Medulla oblongata (tissue), 1 donor: ENCODE measurements at regions not wholly inside any gene's neighbourhood (a gene's known extent, or its start where the extent isn't known, plus 50 kb on each side); places are given as distances from the start of the nearest gene placed in this dataset.
A peak's percentile ranks its signal among the peaks of the same experiment; 100 is the strongest.
"Not testable (repeated sequence)": the region's sequence is repeated elsewhere in the genome, so short reads cannot be mapped to it uniquely, and the experiment has no call there.

Experiments
- DNase-seq: peaks from one replicate; pipeline ENCODE4 v3.0.0-alpha.2; 2015; ENCODE audit errors: extremely low spot score

DNA sequence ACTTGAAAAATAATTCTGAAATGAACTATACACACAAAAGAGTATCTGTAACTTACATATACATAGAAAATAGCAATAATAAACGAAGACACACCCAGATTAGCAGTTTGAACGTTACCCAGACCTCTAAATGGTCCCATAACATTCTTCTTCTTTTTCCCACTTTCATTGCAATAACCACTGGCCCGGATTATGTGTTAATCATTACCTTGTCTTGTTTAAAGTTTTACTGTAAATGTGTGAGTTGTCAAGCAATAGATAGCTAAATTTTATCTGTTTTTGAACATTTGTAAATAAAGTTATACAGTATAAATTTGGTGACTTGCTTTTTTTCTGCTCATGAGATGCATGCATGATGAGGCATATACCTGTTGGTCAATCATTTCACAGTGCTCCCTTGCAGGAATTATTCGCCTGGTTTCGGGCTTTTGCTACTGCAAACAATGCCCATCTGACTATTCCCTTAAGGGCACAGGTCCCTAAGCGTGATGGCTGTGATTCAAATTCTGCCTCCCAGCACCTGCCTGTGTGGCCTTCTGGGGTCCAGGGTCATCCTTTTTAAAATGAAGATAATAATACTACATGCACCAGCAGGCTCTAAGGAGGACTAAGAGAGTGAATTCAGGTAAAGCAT is 66.1 kb downstream of the GADD45G start:
- DNase-seq: no peak

DNA sequence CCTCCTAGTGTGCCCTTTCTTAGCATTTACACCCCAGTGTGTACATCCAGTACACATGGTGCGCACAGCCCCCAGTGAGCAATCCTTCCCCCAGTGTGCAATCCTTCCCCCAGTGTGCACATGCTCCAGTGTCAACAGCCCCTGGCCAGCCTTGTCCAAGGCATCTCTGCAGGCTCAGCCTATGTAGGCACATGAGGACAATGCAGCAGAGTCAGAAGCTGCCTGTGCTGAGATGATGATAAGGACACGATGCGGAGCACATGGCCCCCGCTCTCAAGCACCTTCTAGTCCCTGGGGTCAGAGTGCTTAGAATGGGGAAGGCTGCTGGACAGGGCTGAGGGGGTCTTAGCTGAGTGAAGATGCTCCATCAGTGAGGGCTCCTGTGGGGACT is 69.8 kb downstream of the GADD45G start:
- no peak for DNase-seq

DNA sequence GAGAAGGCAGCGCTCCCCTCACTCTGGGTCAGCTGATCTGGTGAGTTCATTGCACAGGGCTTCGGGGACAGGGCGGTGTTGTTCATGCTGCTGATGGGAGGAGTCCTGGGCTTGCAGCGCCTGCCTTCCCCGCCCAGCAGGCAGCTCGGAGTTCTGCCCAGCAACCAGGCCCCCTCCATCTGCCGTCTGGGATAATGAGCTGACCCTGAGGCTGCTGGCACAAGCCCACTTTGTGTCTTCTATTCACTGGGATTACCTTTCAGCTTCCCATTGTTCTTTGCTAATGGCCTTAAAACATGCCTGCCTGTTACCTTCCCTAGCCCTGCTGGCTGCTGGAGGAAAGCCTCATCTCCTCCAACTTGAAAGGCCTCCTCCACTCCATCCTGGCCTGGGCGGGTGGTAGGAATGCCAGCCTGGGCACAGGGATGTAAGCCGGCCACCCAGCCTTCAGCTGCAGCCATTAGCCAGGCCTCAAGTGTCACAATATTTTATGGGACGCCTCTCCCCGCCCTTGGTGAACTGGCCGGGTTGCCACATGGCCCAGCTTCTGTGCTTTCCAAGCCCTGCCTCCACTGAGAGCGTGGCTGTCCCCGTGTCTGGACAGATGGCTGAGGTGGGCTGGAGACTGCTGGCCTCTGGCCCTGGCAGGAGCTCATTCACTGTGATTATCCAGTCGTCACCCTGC is 70.4 kb downstream of the GADD45G start:
- peak; percentile 66 for DNase-seq

DNA sequence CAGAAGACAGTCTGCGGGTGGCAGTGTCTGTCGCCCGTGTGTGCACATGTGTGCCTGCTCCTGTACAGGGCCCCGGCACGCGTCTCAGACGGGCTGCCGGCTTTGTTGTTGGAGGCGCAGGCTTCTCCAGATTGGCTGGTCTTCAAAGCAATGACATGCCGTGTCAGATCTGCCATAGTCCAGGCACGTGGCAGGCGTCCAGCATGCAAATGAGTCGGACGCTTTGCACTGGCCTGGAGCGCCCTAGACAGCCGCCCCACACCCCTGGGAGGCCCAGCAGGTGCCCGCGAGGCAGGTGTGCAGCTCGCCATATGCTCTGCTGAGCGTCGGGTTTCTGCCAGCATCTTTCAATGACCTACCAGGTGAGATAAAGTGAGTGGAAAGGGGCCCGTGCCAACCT is 71.5 kb downstream of the GADD45G start:
- DNase-seq: no peak

DNA sequence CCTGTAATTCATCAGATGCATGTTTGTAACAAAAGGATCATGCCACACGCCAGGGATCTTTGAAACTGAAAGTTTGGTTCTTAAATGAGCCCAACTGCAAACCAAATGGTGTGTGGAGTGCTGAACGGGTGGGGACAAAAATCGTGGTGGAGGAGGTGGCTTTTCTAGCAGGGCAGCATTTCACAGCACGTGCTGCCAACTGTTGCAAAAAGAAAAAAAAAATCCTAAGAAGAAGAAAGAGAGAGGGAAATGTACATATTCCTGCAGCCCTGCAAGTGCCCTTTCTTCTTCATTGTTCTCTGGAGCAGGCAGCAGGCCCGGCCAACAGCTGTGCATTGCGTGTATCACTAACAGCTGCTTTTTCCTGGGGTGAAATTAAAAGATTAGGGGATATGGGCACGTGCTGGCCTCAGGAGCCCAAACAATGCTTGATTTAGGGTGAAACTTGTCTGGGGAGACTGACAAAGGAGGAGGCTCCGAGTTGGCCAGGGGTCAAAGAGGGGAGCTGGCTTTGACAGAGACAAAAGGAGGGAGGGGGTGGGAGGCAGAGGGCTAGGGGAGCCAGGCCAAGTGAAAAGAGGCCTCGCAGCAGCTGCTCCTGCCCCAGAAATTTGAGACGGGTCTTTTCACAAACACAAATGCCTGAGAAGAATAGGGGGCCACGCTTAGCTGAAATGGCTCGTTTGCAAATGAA is 73.0 kb downstream of the GADD45G start:
- peak; percentile 32 for DNase-seq

DNA sequence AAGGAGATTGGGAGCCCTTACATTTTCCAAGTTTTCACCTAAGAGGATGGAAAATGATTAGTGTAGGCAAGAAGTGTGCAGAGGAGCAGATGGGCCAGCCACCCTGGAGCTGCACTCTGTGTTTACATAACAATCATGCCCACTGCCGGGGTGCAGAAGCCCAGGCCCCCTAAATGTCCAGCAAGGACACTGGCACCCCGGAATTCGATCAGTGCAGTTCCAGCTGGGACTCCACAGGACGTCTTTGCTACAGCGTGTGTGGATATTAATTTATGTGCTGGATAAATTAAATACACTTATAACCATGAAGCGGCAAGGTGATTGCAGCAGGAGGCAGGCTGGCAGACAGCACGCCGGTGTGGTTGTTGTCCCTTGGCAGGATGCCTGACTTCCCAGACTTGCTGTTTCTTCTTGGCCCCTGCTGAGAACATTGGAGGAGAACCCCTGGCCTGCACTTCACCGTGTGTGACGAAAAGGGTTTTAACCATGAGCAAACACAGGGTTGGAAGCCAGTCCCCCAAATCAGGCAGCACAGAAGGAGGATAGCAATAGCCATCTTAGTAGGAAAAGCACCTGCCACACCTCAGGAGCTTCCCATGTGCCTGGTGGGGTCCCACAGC is 73.7 kb downstream of the GADD45G start:
- no peak for DNase-seq

DNA sequence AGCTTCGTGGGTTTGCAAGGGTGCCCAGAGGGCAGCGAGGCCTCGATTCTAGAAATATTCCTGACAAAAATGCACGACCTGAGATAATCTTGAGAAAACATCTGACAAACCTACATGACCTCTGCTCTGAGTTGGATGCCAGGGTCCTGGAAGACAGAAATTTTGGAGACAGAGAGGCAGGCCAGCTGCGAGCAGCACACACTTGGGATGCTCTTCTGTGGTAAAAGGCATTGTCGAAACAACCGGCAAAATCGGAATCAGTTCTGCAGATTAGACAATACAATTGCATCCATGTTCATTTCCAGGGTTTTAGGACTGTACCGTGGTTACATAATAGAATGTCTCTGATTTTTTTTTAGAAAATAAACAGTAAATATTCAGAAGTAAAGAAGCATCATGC is 74.2 kb downstream of the GADD45G start:
- DNase-seq: no peak

DNA sequence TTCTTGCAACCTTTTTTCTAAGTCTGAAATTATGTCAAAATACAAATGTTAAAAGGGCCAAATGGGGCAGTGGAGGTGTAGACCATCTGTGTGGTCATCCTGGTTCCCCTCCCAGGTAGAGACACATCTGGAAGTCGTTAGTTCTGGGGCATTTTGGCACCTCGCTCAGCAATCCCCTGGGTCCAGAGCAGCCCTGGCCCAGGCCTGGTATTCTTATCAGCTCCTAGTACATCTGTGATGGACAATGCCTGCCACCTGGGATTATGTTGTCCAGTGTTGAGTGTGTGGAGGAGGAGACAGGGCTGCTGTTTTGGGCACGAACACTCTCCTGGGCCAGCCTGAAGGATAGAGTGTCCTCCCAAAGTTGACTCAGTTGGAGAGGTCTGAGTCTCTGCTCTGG is 74.8 kb downstream of the GADD45G start:
- DNase-seq: no peak

DNA sequence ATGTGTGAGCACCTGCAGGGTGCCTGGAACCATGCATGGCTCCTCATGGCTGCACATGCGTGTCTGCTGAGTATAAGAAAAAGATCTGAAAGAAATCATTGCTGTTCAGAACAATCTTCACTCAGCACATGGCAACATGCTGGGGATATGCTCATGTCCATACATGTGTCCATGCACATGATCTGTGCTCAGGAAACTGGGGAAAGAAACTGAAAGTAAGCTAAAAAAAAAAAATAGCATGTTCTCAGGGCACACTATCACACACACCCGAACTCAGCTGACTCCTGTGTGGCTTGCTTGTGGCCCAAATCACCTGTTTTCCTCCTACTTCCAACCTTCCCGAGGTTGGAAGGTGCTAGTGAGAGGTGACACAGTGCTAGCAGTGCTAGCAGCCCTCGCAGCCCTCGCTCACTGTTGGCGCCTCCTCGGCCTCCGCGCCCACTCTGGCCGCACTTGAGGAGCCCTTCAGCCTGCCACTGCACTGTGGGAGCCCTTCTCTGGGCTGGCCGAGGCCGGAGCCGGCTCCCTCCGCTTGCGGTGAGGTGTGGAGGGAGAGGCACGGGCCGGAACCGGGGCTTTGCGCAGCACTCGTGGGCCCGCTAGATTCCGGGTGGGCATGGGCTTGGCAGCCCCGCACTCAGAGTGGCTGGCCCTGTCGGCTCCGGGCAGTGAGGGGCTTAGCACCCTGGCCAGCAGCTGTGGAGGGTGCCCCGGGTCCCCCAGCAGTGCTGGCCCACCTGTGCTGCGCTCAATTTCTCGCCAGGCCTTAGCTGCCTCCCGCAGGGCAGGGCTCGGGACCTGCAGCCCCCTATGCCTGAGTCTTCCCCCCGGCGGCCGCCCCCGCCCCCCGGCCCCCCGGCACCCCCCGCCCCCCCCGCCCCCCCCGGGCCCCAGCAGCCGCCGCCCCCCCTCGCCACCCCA is 76.0 kb downstream of the GADD45G start:
- DNase-seq: no peak

DNA sequence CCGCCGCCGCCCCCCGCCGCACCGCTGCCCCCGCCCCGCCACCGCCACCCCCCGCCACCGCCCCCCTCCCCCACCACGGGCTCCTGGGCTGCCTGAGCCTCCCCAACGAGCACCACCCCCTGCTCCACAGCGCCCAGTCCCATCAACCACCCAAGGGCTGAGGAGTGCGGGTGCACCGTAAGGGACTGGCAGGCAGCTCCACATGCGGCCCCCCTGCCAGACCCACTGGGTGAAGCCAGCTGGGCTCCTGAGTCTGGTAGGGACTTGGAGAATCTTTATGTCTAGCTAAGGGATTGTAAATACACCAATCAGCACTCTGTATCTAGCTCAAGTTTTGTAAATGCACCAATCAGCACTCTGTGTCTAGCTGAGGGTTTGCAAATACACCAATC is 76.7 kb downstream of the GADD45G start:
- not testable (repeated sequence) for DNase-seq

DNA sequence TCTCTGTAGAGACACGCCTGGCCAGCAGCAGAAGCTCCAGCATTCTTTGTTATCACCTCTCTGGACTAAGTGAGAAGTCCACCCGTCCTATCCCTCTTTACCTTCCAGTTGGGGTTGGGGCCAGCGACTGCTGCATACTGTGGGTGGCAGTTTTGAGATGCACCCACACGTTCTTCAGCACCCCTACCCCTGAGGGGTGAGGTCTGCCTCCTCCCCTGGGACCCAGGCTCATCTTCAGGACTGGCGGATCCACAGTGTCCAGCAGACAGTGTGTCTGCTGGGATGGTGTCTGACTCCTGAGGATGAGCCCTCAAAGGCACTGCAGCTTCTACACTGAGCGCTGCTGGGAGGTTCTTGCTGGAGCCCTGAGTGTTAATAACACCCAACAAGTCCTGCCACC is 78.8 kb downstream of the GADD45G start:
- DNase-seq: no peak

DNA sequence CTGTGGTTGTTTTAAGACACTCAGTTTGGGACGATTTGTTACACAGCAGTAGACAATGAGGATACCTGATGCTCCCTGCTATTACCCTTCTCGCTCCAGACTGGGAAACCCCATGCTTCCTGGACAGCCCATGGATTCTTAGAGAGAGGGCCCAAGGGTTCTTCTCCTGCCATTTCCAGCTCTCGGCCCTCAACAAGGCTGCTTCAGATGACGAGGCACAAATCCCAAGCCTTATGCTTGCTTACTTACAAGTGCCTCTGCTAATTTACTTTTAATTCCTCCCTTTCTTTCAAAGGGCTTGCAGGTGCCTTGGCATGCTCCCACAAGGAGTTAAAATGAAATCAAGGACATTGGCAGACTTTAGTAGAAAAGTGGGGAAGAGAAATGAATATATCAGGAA is 79.4 kb downstream of the GADD45G start:
- DNase-seq: no peak

DNA sequence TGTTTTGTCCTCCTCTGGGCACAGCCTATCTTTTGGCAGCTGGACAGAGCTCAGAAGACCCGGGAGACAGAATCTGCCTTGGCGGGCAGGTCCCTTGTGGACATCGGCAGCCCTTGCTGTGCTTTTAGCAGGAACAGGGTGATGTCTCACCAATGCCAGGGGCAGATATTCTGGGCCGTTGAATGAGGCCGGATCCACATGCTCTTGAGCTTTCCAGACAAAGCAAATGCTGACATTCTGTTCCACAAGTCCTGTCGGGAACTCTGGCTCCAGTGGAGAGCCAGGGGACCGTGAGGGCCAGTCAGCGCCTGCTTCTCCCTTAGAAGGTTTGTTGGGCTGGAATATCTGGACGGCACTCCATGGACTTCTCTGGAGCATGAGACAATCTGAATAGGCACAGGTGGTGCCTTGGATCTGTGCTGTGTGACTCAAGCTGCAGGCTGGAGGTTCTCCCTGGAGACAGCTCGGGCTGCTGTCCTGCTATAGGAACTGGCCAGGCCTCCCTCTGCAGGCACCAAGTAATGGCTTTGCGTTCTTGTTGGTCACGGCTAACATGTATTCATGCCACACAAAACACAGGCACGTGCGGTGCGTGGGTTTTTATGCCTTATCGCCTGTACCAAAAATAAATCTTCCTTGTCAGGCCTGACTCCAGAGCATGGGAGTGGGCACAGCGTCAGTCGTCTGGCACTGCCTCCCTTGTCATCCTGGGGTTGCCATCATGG is 80.3 kb downstream of the GADD45G start:
- peak; percentile 41 for DNase-seq

DNA sequence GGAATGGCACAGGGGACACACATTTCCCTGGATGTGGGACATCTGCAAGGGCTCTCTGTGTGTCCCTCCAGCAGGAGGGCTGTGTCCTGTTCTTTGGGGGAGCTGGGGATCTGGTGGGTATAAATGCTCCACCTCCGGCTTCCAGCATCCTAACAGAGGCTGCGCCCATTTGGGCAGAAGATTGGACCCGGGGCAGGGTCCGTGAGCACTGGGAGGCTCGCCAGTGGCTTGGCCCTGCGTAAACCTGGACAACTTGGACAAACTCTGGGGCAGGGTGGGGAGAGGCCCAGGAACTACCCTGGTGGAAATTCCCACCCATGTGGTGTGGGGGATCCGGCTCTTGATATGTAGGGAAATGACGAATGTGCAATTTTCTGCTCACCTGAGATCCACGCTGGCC is 80.9 kb downstream of the GADD45G start:
- no peak for DNase-seq

DNA sequence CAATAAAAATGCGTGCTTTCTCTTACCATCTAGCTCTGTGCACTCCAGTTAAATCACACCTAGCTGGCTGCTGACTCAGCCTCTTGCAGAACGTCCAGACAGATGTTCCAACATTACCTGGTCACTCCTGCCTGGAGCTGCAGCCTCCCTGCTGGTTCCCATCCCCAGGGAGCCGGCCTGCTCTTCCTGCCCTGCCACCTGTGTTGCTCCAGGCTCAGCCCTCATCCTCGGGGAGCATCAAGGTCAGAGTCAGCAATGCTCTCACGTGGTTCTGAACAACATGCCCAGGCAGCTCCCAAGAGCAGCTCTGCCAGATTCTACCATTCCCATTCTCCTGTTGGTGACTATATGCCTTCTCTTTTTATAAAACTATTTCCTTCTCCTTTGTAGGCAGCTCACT is 81.3 kb downstream of the GADD45G start:
- no peak for DNase-seq

DNA sequence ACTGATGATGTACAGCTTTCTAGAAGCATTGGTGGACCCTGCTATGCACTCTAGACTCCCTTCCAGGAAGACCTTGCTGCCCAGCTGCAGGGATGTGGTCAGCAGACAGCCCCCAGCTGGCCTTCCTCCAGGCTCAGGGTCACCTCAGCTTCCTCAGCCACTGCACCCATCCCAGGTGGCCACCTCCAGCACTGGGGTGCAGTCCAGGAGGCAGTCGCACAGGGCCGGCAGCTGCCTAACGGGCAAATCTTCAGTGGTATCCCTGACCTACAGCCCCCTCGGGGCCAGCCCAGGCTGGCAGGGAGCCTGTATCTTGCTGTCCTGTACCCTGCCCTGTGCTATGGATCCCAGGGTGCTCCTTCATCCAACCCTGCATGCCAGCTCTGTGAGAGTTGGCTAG is 81.8 kb downstream of the GADD45G start:
- no peak for DNase-seq

DNA sequence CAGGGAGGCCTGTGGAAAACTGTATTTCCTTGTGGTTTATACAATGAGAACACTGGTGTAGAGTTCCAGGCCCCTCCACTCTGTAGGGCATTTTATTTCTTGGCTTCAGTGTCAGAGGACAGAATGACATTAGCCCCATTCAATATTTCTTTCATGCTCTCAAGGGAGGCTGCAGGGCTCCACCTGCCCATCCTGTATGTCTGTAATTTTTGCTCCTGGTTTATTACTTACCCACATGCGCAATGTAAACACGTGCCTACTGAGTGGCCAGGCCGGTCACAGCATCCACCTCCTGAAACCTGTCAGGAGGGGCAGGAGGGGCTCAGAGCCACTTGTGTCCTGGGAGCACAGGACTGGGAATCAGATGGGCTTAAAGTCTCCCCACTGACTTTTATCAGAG is 82.4 kb downstream of the GADD45G start:
- no peak for DNase-seq

DNA sequence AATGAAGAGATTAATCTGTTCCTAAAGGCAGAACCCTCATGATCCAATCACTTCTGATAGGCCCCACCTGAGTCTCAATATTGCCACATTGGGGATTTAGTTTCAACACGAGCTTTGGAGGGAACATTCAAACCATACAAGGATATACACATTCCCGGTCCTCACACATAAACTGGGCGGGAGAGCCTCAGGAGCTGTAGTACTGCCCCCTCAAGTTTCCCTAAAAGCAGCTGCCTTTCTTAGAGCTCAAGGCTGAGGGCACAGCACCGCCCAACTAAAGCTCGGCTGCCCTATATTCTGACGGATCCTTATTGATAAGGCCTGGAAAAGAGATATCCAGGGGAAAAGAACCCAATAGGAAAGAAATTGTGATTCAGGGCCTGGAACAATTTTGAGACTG is 83.0 kb downstream of the GADD45G start:
- DNase-seq: no peak

DNA sequence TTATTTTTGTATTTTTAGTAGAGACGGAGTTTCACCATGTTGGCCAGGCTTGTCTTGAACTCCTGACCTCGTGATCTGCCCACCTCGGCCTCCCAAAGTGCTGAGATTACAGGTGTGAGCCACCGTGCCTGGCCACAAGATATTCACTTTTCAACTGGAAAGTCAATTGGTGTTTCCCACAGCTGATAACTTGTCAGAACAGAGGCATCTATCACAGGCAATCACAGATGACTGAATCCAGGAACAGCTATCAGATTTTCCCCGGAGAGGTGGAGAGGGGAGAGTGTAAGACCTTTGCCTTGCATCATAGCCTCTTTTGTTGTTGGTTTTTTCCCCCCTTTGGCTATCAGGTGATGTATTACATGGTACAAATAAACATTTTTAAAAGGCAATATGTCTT is 84.5 kb downstream of the GADD45G start:
- DNase-seq: not testable (repeated sequence)

DNA sequence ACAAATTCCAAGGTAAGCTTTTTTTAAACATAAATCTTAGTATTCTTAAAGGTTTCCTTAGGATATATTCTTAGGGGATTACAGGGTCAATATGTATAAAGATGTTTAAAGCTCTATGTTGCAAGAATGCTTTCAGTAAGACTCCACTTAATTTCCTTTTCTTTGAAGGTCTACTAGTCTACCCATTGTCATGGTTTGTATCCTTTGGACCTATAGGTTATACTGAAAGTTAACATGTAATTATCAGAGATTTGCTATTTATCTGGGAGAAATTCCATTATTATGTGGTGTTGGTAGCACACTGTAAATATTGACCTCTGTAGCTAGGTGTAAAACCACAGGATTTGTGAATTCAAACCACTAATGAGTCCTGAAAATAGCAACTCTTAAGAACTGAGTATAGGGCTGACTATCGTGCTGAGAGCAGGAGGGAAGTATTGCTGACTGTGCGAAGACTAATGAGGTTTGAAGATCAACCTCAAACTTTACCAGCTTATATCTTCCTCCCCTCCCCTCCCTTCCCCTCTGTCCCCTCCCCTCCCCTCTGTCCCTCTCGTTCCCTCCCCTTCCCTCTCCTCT is 85.6 kb downstream of the GADD45G start:
- no peak for DNase-seq

DNA sequence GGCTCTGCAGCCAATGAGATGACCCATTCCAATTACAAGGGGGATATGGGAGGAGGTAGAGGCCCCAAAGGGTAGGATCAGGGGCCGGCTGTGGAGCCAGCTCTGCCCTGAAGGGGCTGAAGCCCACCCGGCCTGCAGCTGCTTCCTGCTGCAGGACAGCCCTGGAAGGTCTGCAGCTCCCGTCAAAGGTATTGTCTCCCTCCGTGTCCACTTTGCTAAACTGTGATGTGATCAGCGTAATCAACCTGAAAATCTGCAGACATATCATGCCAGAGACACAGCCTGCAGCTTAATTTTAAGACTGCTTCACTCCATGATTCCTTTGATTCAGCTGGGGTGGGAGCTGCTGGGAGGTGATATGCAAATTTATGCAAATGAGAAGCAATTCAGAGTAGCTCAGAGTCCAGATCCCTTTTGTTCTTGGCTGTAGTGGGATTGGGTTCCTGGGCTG is 90.7 kb downstream of the GADD45G start:
- no peak for DNase-seq
